ENCODE measurements at regions not wholly inside any gene's neighbourhood (a gene's known extent, or its start where the extent isn't known, plus 50 kb on each side); places are given as distances from the start of the nearest gene placed in this dataset.

DNA sequence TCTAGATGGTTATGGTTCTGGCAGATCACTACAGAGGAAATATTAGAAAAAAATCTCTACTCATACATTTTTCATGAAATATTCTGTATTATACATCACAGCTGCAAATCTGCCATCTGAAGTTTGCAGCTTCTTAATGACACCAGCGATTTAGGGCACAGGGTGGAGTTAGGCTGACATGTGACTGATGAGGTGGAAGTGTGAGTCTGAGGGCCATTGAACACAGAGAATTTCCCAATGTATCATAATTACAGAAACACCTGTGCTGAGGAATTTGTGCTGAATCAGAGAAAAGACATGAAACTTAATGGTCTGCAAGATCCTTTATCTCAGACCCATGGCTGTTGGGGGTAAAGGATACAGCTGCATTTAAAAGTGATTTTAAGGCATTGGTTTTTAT is 2025.6 kb upstream of the AGA start:
- no peak for DNase-seq (ENCODE audit: extremely low read depth, low read depth)
- TF ChIP-seq, protein P1, sequence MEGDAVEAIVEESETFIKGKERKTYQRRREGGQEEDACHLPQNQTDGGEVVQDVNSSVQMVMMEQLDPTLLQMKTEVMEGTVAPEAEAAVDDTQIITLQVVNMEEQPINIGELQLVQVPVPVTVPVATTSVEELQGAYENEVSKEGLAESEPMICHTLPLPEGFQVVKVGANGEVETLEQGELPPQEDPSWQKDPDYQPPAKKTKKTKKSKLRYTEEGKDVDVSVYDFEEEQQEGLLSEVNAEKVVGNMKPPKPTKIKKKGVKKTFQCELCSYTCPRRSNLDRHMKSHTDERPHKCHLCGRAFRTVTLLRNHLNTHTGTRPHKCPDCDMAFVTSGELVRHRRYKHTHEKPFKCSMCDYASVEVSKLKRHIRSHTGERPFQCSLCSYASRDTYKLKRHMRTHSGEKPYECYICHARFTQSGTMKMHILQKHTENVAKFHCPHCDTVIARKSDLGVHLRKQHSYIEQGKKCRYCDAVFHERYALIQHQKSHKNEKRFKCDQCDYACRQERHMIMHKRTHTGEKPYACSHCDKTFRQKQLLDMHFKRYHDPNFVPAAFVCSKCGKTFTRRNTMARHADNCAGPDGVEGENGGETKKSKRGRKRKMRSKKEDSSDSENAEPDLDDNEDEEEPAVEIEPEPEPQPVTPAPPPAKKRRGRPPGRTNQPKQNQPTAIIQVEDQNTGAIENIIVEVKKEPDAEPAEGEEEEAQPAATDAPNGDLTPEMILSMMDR (IDR thresholded peaks at IDR 0.05; ENCODE audit: low read depth, low read length), result no peak

DNA sequence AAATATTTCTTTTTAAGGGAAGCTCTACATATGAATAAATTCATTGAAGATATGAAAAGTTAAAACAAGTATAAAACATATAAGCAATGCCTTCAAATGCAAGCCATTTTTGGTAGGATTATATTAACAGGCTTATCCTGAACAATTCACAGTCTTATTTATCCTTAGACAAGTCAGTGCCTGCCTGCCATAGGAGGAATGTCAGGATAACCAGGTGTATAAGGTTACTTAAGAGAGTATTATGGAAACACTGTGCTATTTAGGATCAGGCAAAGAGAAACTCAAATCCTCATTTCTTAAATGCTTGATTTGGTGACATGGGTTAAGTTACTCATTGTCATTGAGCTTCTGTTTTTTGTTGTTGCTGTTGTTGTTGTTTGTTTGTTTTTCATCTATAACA is 2029.9 kb upstream of the AGA start:
- TF ChIP-seq, protein P1 (IDR thresholded peaks at IDR 0.05; ENCODE audit: low read depth, low read length), result no peak
- no peak for DNase-seq (ENCODE audit: extremely low read depth, low read depth)

GRCh38 chr4:179478608-179479007 is 2036.4 kb upstream of the AGA start:
- DNase-seq (ENCODE audit: extremely low read depth, low read depth), result no peak

GRCh38 chr4:179485781-179486180 is 2043.5 kb upstream of the AGA start:
- no peak for DNase-seq (ENCODE audit: extremely low read depth, low read depth)
- TF ChIP-seq, protein P1 (IDR thresholded peaks at IDR 0.05; ENCODE audit: low read depth, low read length), result no peak

More at GRCh38 chr4:179478608-179479007, 2036.4 kb upstream of the AGA start:
- TF ChIP-seq, protein P1 (IDR thresholded peaks at IDR 0.05; ENCODE audit: low read depth, low read length), result no peak

DNA sequence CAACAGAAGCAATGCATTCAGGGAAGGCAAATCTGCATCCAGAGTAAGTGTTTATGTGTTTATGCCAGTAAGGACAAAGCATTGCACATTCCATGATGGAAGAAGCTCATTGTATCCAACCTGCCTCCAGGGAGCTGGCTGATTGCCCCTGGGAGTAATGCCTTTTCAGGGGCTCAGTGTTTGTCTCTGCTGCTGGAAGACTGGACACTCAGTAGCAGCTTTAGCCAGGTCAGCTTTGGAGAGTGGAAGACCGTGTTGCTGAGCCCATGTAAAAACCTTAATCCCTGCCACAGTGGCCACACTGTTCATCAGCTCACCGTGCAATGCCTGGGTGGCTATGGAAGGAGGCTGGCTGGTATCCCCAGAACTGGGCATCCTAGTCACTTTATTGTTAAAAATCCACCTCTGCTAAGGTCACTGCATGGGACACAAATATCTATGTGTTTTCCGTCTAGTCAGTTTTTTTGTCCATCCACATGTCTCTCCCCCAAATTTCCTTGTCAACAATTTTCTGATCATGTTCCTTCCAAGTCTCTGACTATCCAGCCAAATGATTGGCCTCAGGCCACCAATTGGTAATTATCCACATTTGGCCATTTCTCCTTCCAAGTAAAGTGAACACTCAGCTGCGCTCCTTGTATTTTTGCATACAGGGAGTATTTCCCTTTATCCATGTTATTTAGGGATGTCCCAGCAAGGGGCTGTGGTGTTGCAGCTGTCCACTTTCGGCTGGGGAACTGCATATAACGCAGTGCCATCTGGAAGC is 2044.5 kb upstream of the AGA start:
- DNase-seq (ENCODE audit: extremely low read depth, low read depth), result no peak
- TF ChIP-seq, protein P1 (IDR thresholded peaks at IDR 0.05; ENCODE audit: low read depth, low read length), result no peak

GRCh38 chr4:179492260-179493080 is 2050.2 kb upstream of the AGA start:
- TF ChIP-seq, protein P1 (IDR thresholded peaks at IDR 0.05; ENCODE audit: low read depth, low read length), result no peak

GRCh38 chr4:179503976-179504375 is 2061.7 kb upstream of the AGA start:
- no peak for DNase-seq (ENCODE audit: extremely low read depth, low read depth)
- TF ChIP-seq, protein P1 (IDR thresholded peaks at IDR 0.05; ENCODE audit: low read depth, low read length), result no peak

More at GRCh38 chr4:179492260-179493080, 2050.2 kb upstream of the AGA start:
- no peak for DNase-seq (ENCODE audit: extremely low read depth, low read depth)
